Neuronal stem cell (in vitro differentiated cells): ENCODE measurements at regions not wholly inside any gene's neighbourhood (a gene's known extent, or its start where the extent isn't known, plus 50 kb on each side); places are given as distances from the start of the nearest gene placed in this dataset.

Experiments used
- DNase-seq: peaks from one replicate; pipeline ENCODE4 v3.0.0-alpha.2; 2013; ENCODE audit warnings: low spot score
- H2AFZ ChIP-seq: one replicate; pipeline ENCODE4 v1.6.1; 2013; ENCODE audit warnings: mild to moderate bottlenecking, low read length, inconsistent platforms
- H2AK5ac ChIP-seq: 2 replicates; pipeline ENCODE4 v1.6.1; 2013; ENCODE audit warnings: low read depth, mild to moderate bottlenecking, inconsistent platforms, low read length, moderate library complexity, mixed read lengths
- H2BK120ac ChIP-seq: 2 replicates; pipeline ENCODE4 v1.6.1; 2013; ENCODE audit warnings: low read depth, mild to moderate bottlenecking, inconsistent platforms, low read length, moderate library complexity, mixed read lengths
- H2BK12ac ChIP-seq: one replicate; pipeline ENCODE4 v1.6.1; 2013; ENCODE audit warnings: low read length, inconsistent platforms
- H2BK15ac ChIP-seq: 2 replicates; pipeline ENCODE4 v1.6.1; 2013; ENCODE audit warnings: mild to moderate bottlenecking, low read length, inconsistent platforms, mixed read lengths
- H2BK5ac ChIP-seq: one replicate; pipeline ENCODE4 v1.6.1; 2013; ENCODE audit warnings: inconsistent platforms, mild to moderate bottlenecking, low read length, moderate library complexity
- H3K14ac ChIP-seq: one replicate; pipeline ENCODE4 v1.6.1; 2013; ENCODE audit warnings: low read length, inconsistent platforms
- H3K18ac ChIP-seq: 2 replicates; pipeline ENCODE4 v1.6.1; 2013; ENCODE audit warnings: low read length, inconsistent platforms
- H3K23ac ChIP-seq: 2 replicates; pipeline ENCODE4 v1.6.1; 2013; ENCODE audit warnings: low read depth, mild to moderate bottlenecking, mixed read lengths, low read length, inconsistent platforms; ENCODE audit not compliant: poor library complexity
- H3K27ac ChIP-seq: replicated peaks from 3 replicates; pipeline ENCODE4 v1.5.1; 2013; ENCODE audit warnings: low read length, inconsistent platforms
- H3K27me3 ChIP-seq, 3 experiments: 2 replicates each; pipeline ENCODE4 v1.6.1; 2013; ENCODE audit warnings: low read length in 3 of 3, mild to moderate bottlenecking in 2 of 3, inconsistent platforms in 1 of 3, low read depth in 1 of 3, mixed read lengths in 1 of 3, moderate library complexity in 1 of 3; ENCODE audit not compliant: control insufficient read depth in 3 of 3, insufficient read depth in 3 of 3
- H3K36me3 ChIP-seq, 2 donors: replicated peaks in 1 of 2; 2 replicates each; pipeline ENCODE4 v1.6.1; 2013; ENCODE audit warnings: low read length in 2 of 2; ENCODE audit not compliant: control insufficient read depth in 2 of 2, insufficient read depth in 2 of 2
- H3K4ac ChIP-seq: 2 replicates; pipeline ENCODE4 v1.6.1; 2013; ENCODE audit warnings: inconsistent platforms, mild to moderate bottlenecking, low read length, moderate library complexity
- H3K4me1 ChIP-seq, 2 donors: 1 replicate in 1 of 2; 2 replicates in 1 of 2; pipeline ENCODE4 v1.6.1; 2013; ENCODE audit warnings: low read length in 2 of 2, low read depth in 1 of 2; ENCODE audit not compliant: control insufficient read depth in 2 of 2, insufficient read depth in 1 of 2
- H3K4me2 ChIP-seq: one replicate; pipeline ENCODE4 v1.6.1; 2013; ENCODE audit warnings: mild to moderate bottlenecking, low read length, inconsistent platforms; ENCODE audit not compliant: insufficient read depth, poor library complexity, severe bottlenecking
- H3K4me3 ChIP-seq, 2 donors: 2 replicates each; pipeline ENCODE4 v1.5.1; 2013; ENCODE audit warnings: low read length in 2 of 2, mild to moderate bottlenecking in 2 of 2, inconsistent platforms in 1 of 2, moderate library complexity in 1 of 2
- H3K79me1 ChIP-seq: one replicate; pipeline ENCODE4 v1.6.1; 2013; ENCODE audit warnings: low read depth, mild to moderate bottlenecking, inconsistent platforms, low read length, moderate library complexity
- H3K9ac ChIP-seq: one replicate; pipeline ENCODE4 v1.6.1; 2013; ENCODE audit warnings: mild to moderate bottlenecking, low read depth, low read length, inconsistent platforms; ENCODE audit not compliant: poor library complexity
- H3K9me3 ChIP-seq, 2 donors: replicated peaks in 1 of 2; 2 replicates each; pipeline versions ENCODE3 to v1.6.1; 2013; ENCODE audit warnings: low read length in 2 of 2, mild to moderate bottlenecking in 2 of 2, inconsistent platforms in 1 of 2, low read depth in 1 of 2, mixed read lengths in 1 of 2, moderate library complexity in 1 of 2; ENCODE audit not compliant: control insufficient read depth in 2 of 2, insufficient read depth in 1 of 2
- H4K8ac ChIP-seq: one replicate; pipeline ENCODE4 v1.6.1; 2013; ENCODE audit warnings: low read depth, mild to moderate bottlenecking, inconsistent platforms, low read length, moderate library complexity
- H4K91ac ChIP-seq: one replicate; pipeline ENCODE4 v1.6.1; 2013; ENCODE audit warnings: low read length, low read depth, mild to moderate bottlenecking, inconsistent platforms; ENCODE audit not compliant: poor library complexity
- WGBS, 2 donors: extraction: QIAGEN DNeasy Blood & Tissue Kit; methylation state at CpG; one replicate each; pipeline ENCODE4 v1.1.7; 2013; ENCODE audit warnings: missing lambda C conversion rate in 2 of 2, mixed read lengths in 1 of 2; ENCODE audit not compliant: insufficient read length in 2 of 2, insufficient replicate concordance in 1 of 2; ENCODE audit errors: extremely low coverage in 2 of 2; 5-methylcytosine and 5-hydroxymethylcytosine counted together

GRCh38 chr14:22164616-22165015 is 424.4 kb downstream of the DAD1 start:
- H3K9me3 ChIP-seq, result no peaks in the 10 kb centered on the region
- H3K36me3 ChIP-seq, result no peaks in the 10 kb centered on the region
- no peak overlapping the region for H3K27ac ChIP-seq
- no peak overlapping the region for H3K4me2 ChIP-seq
- DNase-seq, result no peak
- no peaks in the 10 kb centered on the region for H3K79me1 ChIP-seq
- H3K9ac ChIP-seq, result no peak overlapping the region
- H2AK5ac ChIP-seq, result no peak overlapping the region
- no peak overlapping the region for H2BK5ac ChIP-seq
- H3K18ac ChIP-seq, result no peak overlapping the region
- H3K14ac ChIP-seq, result no peak overlapping the region
- H2BK120ac ChIP-seq, result no peak overlapping the region
- no peak overlapping the region for H2BK12ac ChIP-seq
- H3K4me1 ChIP-seq, result no peaks in the 10 kb centered on the region
- no peak overlapping the region for H3K4me3 ChIP-seq
- H4K8ac ChIP-seq, result no peak overlapping the region
- no peak overlapping the region for H2AFZ ChIP-seq
- H2BK15ac ChIP-seq, result no peak overlapping the region
- WGBS, 2 donors, result no CpG with 5 or more reads among the region's 3 CpGs
- no peak overlapping the region for H3K4ac ChIP-seq
- no peak overlapping the region for H4K91ac ChIP-seq
- H3K27me3 ChIP-seq, result no peaks in the 10 kb centered on the region
- H3K23ac ChIP-seq, result no peak overlapping the region

- H3K23ac ChIP-seq, result no peak overlapping the region
- H3K36me3 ChIP-seq, result no peaks in the 10 kb centered on the region
- DNase-seq, result no peak
- H3K9me3 ChIP-seq, result no peaks in the 10 kb centered on the region
- H3K18ac ChIP-seq, result no peak overlapping the region
- no peaks in the 10 kb centered on the region for H3K4me1 ChIP-seq
- H2BK15ac ChIP-seq, result no peak overlapping the region
- no peak overlapping the region for H3K14ac ChIP-seq
- no peak overlapping the region for H3K4me3 ChIP-seq
- no peak overlapping the region for H2BK12ac ChIP-seq
- no peak overlapping the region for H3K27ac ChIP-seq
- no peak overlapping the region for H3K9ac ChIP-seq
- no peak overlapping the region for H3K4me2 ChIP-seq
- no peaks in the 10 kb centered on the region for H3K27me3 ChIP-seq
- no peak overlapping the region for H2AK5ac ChIP-seq
- no peak overlapping the region for H3K4ac ChIP-seq
- H2BK120ac ChIP-seq, result no peak overlapping the region
- H2BK5ac ChIP-seq, result no peak overlapping the region
- H2AFZ ChIP-seq, result no peak overlapping the region
- no peak overlapping the region for H4K8ac ChIP-seq
- no peaks in the 10 kb centered on the region for H3K79me1 ChIP-seq
- H4K91ac ChIP-seq, result no peak overlapping the region
Measured at GRCh38 chr14:22163051-22163450, 426.0 kb downstream of the DAD1 start.

- no peak overlapping the region for H3K14ac ChIP-seq
- H3K4ac ChIP-seq, result no peak overlapping the region
- no peak overlapping the region for H2BK5ac ChIP-seq
- no peak overlapping the region for H2BK120ac ChIP-seq
- DNase-seq, result no peak
- H2AFZ ChIP-seq, result no peak overlapping the region
- H3K79me1 ChIP-seq, result no peaks in the 10 kb centered on the region
- no peak overlapping the region for H2AK5ac ChIP-seq
- no peak overlapping the region for H3K27ac ChIP-seq
- WGBS, 2 donors, result no CpG with 5 or more reads among the region's 2 CpGs
- no peaks in the 10 kb centered on the region for H3K9me3 ChIP-seq
- no peak overlapping the region for H3K18ac ChIP-seq
- H2BK15ac ChIP-seq, result no peak overlapping the region
- no peak overlapping the region for H3K23ac ChIP-seq
- H3K4me2 ChIP-seq, result no peak overlapping the region
- H3K4me1 ChIP-seq, result no peaks in the 10 kb centered on the region
- no peak overlapping the region for H3K4me3 ChIP-seq
- no peaks in the 10 kb centered on the region for H3K36me3 ChIP-seq
- no peak overlapping the region for H3K9ac ChIP-seq
- no peak overlapping the region for H4K8ac ChIP-seq
- no peak overlapping the region for H2BK12ac ChIP-seq
- no peaks in the 10 kb centered on the region for H3K27me3 ChIP-seq
- H4K91ac ChIP-seq, result no peak overlapping the region
Measured at GRCh38 chr14:22159957-22160356, 429.1 kb downstream of the DAD1 start.

- no peak overlapping the region for H2AK5ac ChIP-seq
- H3K4ac ChIP-seq, result no peak overlapping the region
- no peaks in the 10 kb centered on the region for H3K27me3 ChIP-seq
- DNase-seq, result no peak
- no peak overlapping the region for H2BK15ac ChIP-seq
- H3K9ac ChIP-seq, result no peak overlapping the region
- no peak overlapping the region for H2BK120ac ChIP-seq
- no peak overlapping the region for H2BK5ac ChIP-seq
- no peak overlapping the region for H3K27ac ChIP-seq
- H3K36me3 ChIP-seq, result no peaks in the 10 kb centered on the region
- no CpG with 5 or more reads among the region's 3 CpGs for WGBS, 2 donors
- no peak overlapping the region for H4K91ac ChIP-seq
- no peak overlapping the region for H3K14ac ChIP-seq
- H3K79me1 ChIP-seq, result no peaks in the 10 kb centered on the region
- H3K18ac ChIP-seq, result no peak overlapping the region
- no peaks in the 10 kb centered on the region for H3K9me3 ChIP-seq
- H3K4me2 ChIP-seq, result no peak overlapping the region
- H3K23ac ChIP-seq, result no peak overlapping the region
- no peak overlapping the region for H4K8ac ChIP-seq
- no peak overlapping the region for H3K4me3 ChIP-seq
- no peak overlapping the region for H2AFZ ChIP-seq
- H3K4me1 ChIP-seq, result no peaks in the 10 kb centered on the region
- no peak overlapping the region for H2BK12ac ChIP-seq
Measured at GRCh38 chr14:22159099-22159498, 429.9 kb downstream of the DAD1 start.
